A172 (cell line): ENCODE measurements at regions not wholly inside any gene's neighbourhood (a gene's known extent, or its start where the extent isn't known, plus 50 kb on each side); places are given as distances from the start of the nearest gene placed in this dataset.
"Not testable (repeated sequence)": the region's sequence is repeated elsewhere in the genome, so short reads cannot be mapped to it uniquely, and the experiment has no call there.

ENCODE experiments used
- DNase-seq: peaks from one replicate; pipeline ENCODE4 v3.0.0-alpha.2; 2015; ENCODE audit warnings: low spot score

DNA sequence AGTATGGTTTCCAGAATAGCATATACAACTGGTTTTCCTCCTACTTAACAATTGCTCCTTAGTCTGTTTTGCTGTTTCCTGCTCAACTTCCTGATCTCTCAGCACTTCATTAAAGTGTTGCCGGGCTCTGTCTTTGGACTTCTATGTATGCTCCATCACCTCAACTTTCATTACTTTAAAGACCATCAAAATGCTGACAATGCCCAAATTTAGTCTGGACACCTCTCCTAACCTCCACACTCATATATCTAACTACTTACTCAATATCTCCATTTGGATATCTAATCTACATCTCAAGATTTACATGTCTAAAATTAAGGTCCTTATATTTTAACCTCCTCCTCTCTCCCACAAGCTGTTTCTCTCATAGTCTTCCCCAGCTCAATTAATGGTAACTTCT, 54.4 kb upstream of the LGR5 start:
- DNase-seq, result no peak

DNA sequence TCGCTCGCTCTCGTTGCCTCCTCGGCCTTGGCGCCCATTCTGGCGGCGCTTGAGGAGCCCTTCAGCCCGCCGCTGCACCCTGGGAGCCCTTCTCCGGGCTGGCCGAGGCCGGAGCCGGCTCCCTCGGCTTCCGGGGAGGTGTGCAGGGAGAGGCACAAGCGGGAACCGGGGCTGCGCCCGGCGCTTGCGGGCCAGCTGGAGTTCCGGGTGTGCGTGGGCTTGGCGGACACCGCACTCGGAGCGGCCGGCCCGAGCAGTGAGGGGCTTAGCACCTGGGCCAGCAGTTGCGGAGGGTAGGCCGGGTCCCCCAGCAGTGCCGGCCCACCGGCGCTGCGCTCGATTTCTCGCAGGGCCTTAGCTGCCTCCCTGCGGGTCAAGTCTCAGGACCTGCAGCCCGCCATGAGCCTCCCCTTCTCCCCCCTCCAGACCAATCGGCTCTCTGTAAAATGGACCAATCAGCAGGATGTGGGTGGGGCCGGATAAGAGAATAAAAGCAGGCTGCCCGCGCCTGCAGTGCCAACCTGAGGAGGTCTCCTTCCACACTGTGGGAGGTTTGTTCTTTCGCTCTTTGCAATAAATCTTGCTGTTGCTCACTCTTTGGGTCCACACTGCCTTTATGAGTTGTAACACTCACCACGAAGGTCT, 62.8 kb upstream of the LGR5 start:
- not testable (repeated sequence) for DNase-seq

GRCh38 chr12:71371122-71371521, 68.5 kb upstream of the LGR5 start:
- DNase-seq, result peak; percentile 35

GRCh38 chr12:71360013-71360412, 79.6 kb upstream of the LGR5 start:
- no peak for DNase-seq

DNA sequence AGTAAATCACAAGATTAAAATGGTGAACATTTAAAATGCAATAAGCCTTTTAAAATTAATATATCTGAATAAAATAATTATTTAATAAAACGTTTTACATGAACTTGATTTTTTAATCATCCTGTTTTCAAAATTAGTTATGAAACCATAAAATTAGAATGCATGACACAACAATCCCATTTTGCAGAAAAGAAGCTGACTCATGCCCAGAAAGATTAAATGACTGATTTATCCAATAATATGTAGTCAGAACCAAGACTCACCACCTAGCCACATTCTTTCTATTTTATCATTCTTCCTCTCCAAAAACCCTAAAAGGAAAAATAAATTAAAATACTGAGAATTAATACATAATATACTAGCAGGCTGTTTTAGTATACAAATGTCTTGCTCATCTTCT, 83.0 kb upstream of the LGR5 start:
- no peak for DNase-seq

- no peak for DNase-seq
Measured at GRCh38 chr12:71354871-71355270, 84.7 kb upstream of the LGR5 start.

- no peak for DNase-seq
Measured at GRCh38 chr12:71353607-71354006, 86.0 kb upstream of the LGR5 start.

- DNase-seq, result no peak
Measured at GRCh38 chr12:71349950-71350349, 89.6 kb upstream of the LGR5 start.

- no peak for DNase-seq
Measured at GRCh38 chr12:71338933-71339332, 100.7 kb upstream of the LGR5 start.

DNA sequence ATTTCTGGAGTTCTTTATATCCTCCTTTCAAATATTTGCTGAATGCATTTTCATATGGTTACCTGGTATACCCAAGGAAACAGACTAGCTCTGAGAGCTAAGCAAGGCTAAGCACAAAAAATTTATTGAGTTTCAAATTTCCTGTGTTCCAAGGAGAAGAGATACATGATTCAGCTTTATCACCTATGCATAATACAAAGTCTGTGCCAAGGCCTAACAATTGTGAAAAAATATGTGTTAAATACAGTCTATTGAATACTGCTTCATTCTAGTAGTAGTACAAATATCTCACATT, 103.7 kb upstream of the LGR5 start:
- no peak for DNase-seq

GRCh38 chr12:71335151-71335962, 104.2 kb upstream of the LGR5 start:
- DNase-seq, result no peak

DNA sequence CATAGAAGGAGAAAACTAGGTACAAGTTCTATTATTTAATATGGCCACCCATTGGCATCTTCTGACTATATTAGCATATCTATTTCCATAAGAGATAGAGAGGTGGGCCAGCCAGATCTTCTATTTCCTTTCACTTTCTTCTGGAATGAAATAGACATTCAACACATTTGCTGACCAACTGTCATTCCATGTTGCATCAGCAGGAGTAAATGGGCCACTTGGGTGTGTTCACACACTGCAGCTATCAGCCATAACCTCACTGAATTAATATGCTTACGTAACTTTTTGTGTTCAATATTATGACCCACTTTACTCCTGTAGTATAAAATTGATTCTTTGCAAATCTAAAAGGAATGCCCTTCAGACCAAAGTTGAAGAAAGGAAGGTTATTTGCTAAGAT, 106.2 kb upstream of the LGR5 start:
- no peak for DNase-seq

DNA sequence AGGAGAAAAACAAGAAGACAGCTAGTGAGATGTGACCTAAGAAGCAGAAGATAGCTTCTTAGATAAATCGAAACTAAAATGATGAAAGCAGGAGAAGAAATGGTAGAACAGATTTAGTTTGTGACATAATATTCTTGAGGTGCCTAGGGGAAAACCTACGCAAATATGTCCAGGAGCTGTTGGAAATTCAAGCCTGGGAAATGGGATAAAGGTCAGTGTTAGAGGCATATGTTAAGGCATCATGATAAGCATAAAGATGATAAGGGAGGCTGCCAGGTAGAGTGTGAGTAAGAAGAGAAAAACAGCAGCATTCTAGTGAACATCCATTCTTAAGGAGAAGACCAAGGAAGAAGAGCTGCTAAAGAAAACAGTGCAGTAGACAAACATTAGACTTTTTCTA, 109.6 kb upstream of the LGR5 start:
- DNase-seq, result no peak

DNA sequence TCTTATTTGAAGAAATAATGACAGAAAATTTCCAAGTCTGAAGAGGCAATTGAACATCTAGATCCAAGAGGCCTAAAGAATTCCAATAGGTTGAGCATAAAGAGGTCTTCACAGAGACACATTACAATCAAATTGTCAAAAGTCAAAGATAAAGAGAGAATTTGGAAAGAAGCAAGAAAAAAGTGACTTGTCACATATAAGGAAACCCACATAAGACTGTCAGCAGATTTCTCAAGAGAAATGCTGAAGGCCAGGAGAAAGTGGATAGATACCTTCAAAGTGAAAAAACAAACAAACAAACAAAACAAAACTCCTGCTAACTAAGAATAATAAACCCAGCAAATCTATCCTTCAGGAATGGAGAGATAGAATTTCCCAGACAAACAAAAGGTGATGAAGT, 118.1 kb upstream of the LGR5 start:
- no peak for DNase-seq

GRCh38 chr12:71321130-71321529, 118.5 kb upstream of the LGR5 start:
- no peak for DNase-seq

DNA sequence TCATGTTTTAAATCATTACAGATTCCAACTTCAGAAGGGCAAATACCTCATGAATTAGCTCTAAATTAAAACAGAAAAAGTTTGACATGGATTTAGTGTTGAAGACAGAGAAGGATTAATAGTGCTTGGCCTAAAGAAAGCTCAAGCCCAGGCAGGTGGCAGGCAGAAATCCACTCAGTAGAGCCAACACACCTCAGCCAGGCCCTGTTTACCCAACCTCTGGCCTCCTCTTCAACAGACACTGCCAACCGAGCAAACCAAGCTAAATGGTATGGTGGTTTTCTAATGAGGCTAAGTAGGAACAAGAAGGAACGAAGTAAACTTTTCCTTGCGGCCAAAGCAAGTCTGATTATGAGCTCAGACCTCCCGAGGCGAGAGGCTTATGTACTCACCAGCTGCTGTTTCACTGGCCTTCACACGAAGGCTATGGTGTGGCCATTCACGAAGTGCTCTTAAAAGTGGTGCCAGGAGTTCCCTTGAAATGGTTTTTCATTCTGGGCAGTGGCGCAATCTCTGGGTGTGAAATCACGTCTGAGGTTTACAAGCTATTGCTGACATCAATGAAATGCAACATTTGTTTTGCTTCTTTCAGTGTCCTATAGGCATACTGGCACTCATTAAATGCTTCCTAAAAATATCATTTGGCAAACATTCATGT, 124.1 kb upstream of the LGR5 start:
- no peak for DNase-seq

- peak; percentile 56 for DNase-seq
Measured at GRCh38 chr12:71312768-71313403, 126.7 kb upstream of the LGR5 start.

DNA sequence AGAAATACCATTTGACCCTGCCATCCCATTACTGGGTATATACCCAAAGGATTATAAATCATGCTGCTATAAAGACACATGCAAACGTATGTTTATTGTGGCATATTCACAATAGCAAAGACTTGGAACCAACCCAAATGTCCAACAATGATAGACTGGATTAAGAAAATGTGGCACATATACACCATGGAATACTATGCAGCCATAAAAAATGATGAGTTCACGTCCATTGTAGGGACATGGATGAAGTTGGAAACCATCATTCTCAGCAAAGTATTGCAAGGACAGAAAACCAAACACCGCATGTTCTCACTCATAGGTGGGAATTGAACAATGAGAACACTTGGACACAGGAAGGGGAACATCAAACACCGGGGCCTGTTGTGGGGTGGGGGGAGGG, 128.0 kb upstream of the LGR5 start:
- not testable (repeated sequence) for DNase-seq

DNA sequence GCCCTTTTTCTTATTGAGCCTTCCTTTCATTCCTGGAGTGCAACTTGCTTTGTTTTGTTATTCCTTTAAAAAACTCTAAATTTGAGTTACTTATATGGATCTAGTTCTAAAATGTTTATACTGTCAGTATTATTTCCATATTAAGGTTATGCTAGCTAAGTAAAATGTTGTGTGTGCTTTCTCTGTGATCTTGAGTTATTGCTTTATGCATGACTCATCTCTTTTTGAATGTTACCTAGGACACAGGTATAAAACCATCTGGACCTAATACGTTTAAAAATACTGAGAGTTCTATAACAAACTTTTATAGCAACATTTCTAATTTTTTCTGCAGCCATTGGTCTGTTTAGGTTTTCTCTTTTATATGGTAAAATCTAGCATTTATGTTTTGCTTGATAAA, 132.8 kb upstream of the LGR5 start:
- DNase-seq, result no peak

- no peak for DNase-seq
Measured at GRCh38 chr12:71304306-71304705, 135.3 kb upstream of the LGR5 start.

DNA sequence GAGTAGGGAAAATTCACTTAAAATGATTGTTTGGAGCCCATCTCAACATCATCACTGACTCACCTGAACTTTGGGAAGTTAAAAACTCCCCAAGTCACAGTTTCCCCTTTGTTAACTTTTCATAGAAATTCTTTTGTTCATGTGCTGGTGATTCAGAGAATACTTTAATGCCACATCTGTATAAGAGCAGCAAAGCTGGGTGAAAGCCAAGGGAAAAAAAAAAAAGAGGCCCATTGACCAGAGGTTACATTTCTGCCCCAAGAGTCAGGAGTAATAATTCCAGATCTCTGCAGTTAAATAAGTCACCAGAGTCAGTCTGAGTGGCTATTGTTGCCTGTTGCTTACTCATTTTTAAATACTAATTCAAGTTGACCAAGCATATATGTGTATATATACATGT, 136.4 kb upstream of the LGR5 start:
- DNase-seq, result peak; percentile 81

- no peak for DNase-seq
Measured at GRCh38 chr12:71300772-71301675, 138.6 kb upstream of the LGR5 start.
